NCI-H446 (cell line): ENCODE measurements at regions not wholly inside any gene's neighbourhood (a gene's known extent, or its start where the extent isn't known, plus 50 kb on each side); places are given as distances from the start of the nearest gene placed in this dataset.

Experiments
- DNase-seq, 2 experiments: peaks; one replicate each; lab custom pipeline; 2025; lab: John Stamatoyannopoulos, UW

- DNase-seq, result no peak
Observed at GRCh38 chr11:116473206-116473769, 299.5 kb downstream of the BUD13 start.

DNA sequence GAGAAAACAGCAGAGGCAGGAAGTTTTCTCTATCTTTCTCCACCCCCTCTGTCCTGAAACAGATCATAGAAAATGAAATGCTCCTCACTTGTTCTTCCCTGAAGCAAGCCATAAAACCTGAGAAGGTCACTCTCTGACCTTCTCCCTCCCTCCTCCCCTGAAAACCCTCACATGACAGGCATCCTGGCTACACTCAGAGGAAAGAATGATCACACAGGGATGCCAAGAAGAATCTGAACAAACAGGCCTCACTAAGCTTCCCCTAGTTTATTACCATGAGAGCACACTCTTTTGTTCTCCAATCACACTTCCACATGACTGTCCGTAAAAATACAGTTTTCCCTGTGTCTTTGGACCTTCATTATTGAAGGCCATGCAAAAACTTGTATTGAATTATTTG is 300.1 kb downstream of the BUD13 start:
- DNase-seq, result no peak

- no peak for DNase-seq
Observed at GRCh38 chr11:116471608-116472256, 301.1 kb downstream of the BUD13 start.

DNA sequence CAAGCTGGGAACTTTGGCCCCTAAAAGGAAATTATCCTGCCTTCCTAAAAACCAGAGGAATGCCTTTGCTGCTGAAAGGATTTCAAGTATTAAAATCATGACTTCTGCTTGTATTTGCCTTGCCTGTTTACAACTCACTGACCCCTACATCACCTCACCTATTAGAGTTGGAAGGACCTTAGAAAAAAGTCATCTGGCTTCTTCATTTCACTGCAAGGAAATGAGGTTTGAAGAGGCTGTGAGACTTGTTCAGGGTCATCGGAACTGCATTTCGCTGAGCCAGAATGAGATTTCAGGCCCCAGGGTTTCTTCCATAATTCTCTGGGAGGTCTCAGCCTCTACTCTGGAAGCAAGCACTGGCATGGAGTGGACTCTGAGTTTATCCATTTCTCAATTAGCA is 304.1 kb downstream of the BUD13 start:
- DNase-seq, result no peak

GRCh38 chr11:116467823-116468222 is 305.0 kb downstream of the BUD13 start:
- no peak for DNase-seq

GRCh38 chr11:116466801-116467200 is 306.0 kb downstream of the BUD13 start:
- DNase-seq, result peak in 1 of 2 experiments; percentile 30

DNA sequence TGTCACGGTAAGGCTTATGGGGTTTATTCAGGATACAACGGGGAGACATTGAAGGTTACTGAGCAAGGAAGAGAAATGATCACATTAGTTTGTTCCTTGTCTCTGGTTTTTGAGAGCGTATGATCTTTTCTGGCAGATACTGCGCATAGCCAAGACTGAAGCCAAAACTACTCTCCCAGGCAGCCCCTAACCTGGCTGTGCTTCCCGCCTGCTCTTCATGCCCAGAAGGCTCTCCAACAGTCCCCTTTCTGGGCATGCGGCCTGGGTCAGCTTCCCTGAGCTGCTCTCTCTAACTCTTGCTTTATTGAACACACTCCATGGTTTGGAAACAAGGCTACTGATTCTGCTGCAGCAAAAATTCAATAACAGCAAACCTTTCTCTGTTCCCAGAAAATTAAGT is 306.6 kb downstream of the BUD13 start:
- peak; percentile 76 to 81 for DNase-seq

- DNase-seq, result peak; percentile 43 to 46
Observed at GRCh38 chr11:116465056-116465455, 307.7 kb downstream of the BUD13 start.

- peak; percentile 64 to 68 for DNase-seq
Observed at GRCh38 chr11:116461789-116462188, 311.0 kb downstream of the BUD13 start.

DNA sequence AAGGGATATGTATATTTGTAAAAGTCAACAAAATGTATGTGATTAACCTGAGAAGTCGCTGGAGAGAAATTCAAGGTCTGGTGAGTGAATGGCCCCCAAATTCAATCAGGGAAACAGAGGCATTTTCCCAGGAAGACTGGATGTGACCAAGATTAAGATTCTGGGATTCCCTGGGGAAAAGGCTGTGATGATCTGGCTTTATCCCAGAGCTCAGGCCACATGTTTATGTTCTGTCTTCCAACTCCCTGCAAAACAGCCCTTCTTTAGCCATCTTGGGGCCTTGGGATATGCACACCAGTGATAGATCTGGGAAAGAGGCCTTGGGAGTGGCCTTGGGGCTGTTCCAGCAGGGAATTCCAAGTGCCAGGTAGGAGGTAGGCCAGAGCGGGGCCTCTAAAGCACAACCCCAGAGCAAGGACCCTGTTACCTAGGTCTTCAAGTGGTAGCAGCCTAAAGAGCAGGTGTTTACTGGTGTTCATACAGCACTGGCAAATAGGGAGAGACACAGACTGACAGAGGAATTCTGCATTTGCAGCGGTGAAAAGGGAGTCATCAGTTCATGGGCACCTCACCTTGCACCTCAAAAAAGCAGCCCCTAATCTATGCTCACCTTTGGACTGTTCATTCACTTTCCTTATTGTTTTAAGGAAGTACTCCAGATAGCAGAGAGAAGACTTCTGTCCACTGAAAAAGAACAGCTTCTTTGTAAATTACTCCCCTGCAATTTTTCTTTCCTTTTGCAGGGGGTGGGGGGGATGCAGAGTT is 312.4 kb downstream of the BUD13 start:
- peak in 1 of 2 experiments; percentile 30 for DNase-seq

- DNase-seq, result peak in 1 of 2 experiments; percentile 37
Observed at GRCh38 chr11:116459185-116460045, 313.4 kb downstream of the BUD13 start.

DNA sequence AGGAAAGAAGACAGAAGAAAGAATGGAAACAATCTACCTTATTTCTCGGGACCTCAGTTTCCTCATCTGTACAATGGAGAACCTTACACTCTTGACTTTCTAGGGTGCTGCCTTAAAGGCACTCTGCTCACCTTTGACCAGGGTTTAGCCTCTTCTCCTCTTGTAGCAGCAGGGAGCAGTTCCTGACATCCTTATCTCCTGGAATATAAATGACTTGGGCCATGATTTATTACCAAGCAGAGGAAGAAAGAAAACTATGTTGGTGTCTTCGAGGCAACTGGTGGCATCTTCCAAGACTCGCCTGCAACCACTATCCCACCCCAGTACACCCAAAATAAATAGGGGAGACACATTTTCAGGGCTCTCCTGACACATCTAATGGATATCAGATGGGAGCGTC is 314.2 kb downstream of the BUD13 start:
- DNase-seq, result no peak

DNA sequence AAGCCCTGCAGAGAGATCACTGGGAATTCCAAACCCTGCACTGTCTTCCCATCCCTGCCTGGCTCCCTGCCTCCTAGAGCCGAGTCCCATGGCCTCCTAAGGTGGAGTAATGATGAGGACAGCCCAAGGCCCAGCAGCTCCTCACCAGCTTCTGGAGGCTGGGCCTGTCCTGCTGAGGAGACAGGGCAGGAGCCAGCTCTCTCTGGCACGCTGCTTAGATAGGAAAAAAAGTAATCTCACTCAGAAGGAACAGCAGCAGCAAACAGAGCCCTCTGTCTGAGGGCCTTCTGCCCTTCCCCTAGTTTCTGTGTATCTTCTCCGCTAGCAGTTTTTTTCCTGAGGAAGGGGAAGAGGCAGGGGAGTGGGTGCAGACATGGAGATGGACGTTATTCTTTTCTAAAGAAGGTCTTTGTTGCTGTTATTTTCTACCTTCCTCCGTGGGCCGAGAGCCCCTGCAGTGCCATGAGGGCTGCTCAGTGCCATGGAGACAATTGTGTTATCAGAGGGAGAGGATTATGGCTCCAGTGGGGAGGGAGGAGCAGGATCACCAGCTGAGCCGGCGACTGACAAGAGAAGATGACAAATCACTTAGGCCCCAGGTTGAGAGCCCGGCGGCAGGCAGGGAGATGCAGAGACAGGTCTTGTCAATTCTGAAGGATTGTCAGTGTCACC is 315.3 kb downstream of the BUD13 start:
- DNase-seq, result peak in 1 of 2 experiments; percentile 45

- no peak for DNase-seq
Observed at GRCh38 chr11:116454951-116455350, 317.8 kb downstream of the BUD13 start.

GRCh38 chr11:116454020-116454645 is 318.7 kb downstream of the BUD13 start:
- peak; percentile 28 to 66 for DNase-seq

DNA sequence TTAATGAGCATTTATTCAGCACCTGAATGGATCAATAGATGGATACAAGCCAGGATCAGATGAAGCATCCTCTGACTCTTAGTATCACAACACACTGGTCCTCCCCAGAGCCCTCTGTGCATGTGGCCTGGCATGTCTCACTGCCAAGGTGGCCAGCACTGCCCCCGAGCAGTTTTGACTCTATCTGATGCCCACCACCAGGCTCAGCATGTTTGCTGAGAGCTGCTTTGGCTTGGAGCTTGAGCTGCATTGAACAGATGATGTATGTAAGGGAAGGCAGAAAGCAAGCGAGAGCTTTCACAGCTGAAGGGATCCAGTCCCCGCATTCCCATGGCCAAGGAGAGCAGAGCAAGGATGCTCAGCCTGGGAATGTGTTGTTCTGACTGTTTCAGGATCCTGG is 320.3 kb downstream of the BUD13 start:
- DNase-seq, result no peak

DNA sequence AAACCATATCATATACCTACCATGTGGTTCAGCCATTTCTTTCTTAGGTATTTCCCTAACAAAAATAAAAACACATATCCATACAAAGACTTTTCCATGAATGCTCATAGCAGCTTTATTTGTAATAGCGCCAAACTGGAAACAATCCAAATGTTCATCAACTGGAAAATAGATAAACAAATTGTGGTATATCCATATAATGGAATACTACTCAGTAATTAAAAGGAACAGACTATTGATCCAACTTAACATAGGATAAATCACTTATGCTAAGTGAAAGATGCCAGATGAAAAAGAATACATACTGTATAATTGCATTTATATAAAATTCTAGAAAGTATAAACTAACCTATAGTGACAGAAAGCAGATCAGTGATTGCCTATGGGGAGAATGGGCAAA is 323.3 kb downstream of the BUD13 start:
- DNase-seq, result no peak

DNA sequence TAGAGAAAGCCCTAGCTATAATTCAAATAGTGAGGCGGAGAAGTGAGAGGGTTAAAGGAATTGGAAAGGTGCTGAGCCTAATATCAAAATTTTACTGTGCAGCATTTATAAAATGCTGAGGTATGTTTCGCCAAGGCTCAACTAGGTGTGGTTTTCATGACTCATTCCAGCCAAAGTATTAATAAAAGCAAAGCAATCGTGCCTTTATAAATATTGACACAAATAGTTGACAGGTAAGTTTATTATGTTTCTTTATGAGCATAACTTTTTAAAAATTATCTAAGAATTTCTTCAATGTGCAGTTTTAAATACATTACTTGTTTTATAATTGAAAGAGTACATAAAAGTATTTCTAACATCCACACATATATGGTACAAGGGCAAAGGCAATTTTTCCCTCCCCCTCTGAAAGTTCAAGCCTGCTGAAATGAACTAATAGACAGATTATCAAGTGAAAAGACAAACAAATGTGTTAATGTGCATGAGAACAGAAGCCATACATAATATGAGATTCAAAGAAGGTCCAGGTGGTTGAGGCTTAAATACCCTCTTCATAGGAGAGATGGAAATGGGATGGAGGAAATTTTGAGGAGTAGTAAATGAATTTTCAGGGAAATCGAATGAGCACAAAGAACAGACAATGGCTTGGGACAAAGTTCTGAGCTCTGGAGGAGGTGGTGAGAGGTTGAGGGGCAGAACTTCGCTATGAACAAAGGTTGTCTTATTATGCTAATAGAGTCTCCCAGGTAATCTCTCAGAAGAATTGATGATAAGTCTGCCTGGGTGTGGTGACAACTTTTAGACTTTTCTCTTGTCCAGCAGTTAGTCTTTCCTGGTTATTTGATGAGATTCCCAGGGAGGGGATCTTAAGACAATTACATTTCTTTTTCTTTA is 326.5 kb downstream of the BUD13 start:
- no peak for DNase-seq

DNA sequence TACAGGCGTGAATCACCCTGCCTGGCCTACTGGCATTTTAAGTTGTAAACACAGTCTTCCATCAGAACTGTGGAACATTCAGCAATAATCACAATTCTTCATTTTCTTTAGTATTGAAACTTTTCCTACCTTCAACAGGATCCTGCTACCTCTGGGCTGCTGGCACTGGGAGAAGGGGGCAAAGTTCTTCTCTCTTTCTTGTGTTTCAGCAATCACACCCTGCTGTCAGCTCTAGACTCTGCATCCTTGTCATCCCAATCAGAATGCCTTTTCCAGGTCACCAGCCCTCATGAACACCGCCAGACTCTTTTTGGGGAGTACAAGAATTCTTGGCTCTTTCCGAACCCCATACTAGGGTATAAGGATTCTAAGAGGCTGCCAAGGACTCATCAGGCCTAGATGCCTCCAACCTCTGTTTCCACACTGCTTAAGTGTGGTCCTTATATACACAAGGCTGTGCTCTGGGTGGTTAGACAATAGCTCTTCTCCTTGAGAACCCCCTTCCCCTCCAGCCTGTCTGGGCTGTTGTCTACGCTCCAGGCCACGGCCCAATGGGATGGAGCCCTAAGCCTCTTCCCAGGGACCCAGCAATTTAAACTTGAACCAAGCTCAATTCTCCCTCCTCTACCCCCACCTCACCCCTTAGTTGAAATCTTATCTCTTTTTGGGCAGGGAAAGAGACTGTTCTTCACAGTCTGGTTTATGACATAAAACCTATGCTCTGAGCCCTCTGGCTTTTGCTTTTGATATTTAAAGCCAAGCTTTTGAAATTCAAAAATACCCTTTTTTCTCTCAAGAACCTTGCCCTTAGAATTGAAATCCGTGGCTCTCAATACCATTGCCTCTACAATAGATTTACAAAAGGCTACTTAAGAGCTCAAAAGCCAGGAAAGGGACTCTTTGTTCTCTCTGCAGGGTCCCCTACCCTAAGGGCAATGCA is 327.4 kb downstream of the BUD13 start:
- DNase-seq, result no peak
